ENCODE measurements at regions not wholly inside any gene's neighbourhood (a gene's known extent, or its start where the extent isn't known, plus 50 kb on each side); places are given as distances from the start of the nearest gene placed in this dataset.
A peak's percentile ranks its signal among the peaks of the same experiment; 100 is the strongest.

DNA sequence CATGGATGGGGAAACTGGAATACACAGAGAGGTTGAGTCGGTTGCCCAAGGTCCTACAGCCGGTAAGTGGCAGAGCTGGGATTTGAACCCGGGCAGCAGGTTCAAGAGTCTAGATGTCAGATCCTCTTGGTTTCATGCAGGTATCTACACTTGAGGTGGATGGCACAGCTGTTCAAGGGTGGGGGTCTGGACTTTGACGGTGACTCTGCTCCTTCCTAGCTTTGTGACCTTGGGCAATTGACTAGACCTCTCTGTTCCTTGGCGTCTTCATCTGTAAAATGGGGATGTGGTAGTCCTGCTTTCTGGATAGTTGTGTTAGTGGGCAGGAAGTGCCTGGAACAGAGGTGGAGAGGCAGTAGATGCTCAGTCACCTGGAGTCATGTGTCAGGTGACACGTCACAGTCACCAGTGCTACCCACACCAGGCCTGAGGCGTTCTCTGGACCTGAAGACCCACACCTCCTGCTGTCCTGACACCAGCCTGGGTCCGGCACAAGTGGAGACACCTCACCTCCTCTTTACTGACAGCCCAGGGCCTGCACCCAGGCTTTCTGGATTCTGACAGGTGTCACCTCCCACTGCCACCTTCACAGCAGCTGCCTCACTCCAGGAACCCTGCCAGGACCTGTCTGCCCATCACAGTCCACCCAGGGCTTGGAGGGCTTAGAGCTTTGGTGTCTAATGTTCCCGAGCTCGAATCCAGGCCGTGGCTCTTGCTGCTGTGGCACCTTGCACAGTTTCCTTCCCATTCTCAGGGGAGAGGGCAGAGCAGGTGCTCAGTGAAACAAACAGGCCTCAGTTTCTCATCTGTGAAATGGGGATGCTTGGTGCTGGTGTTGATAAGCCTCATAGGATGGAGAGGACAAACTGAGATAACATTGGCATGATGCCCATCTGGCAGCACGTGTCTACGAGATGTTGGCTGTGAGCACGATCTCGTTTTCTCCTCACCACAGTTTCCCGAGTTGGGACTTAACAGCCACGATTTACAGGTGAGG, 83.2 kb upstream of the RUNX3 start:
- no peak overlapping the region for H3K27ac ChIP-seq (ENCODE audit: extremely low read length, insufficient read depth, low read length)
- no peaks in the 10 kb centered on the region for H3K79me2 ChIP-seq (ENCODE audit: insufficient read depth, low read length)
- no peak overlapping the region for H3K9ac ChIP-seq (ENCODE audit: insufficient read depth, low read depth, low read length)
- no peak overlapping the region for H3K4me3 ChIP-seq (replicated peaks in 1 of 3; ENCODE audit: insufficient read depth in 1 of 3, low read depth in 2 of 3, low read length in 3 of 3)
- peaks cover 14% of the 10 kb centered on the region for H3K4me1 ChIP-seq (ENCODE audit: insufficient read depth, low read length)
- TF ChIP-seq KDM6A (CRISPR knock-in tag; IDR thresholded peaks at IDR 0.05; ENCODE audit: low read depth) (no peak), ZNF768 (CRISPR knock-in tag; IDR thresholded peaks at IDR 0.05) (peak; percentile 69; the same call in 1 of the 2 replicates), LCORL (IDR thresholded peaks at IDR 0.05) (no peak), LCORL (CRISPR knock-in tag; IDR thresholded peaks at IDR 0.05) (no peak), SP1 (IDR thresholded peaks at IDR 0.05) (no peak), SP1 (CRISPR knock-in tag; IDR thresholded peaks at IDR 0.05) (no peak), KDM1A (CRISPR knock-in tag; IDR thresholded peaks at IDR 0.05) (no peak), GTF2F1 (IDR thresholded peaks at IDR 0.05; ENCODE audit: low read length) (no peak), ZNF629 (CRISPR knock-in tag; conservative IDR thresholded peaks at IDR 0.05) (peak; percentile 71)
- H3K27me3 ChIP-seq (ENCODE audit: control insufficient read depth in 1 of 2, insufficient read depth in 2 of 2, low read length in 2 of 2): peaks cover 3 to 30% of the 10 kb centered on the region in 2 experiments; a peak in 3 of 5 replicates
- H3K9me3 ChIP-seq (ENCODE audit: low read length): no peaks in the 10 kb centered on the region
- DNase-seq (ENCODE audit: low spot score) (no peak), FAIRE-seq (no peak), ATAC-seq (no peak)
- POLR2A ChIA-PET: no interaction called here
- 46% methylated on average over 14 of the region's 17 CpGs for WGBS (ENCODE audit: low lambda C conversion rate)
- no peaks in the 10 kb centered on the region for H4K20me1 ChIP-seq (ENCODE audit: insufficient read depth, low read length)
- no peaks in the 10 kb centered on the region for H3K36me3 ChIP-seq (replicated peaks in 1 of 2; ENCODE audit: control insufficient read depth in 1 of 2, insufficient read depth in 2 of 2, low read length in 2 of 2)
- intact Hi-C loops (cut with micrococcal nuclease; ENCODE audit: unreplicated experiment): no loop called here
- BruUV-seq (replicated peaks): no TSS peak
- in situ Hi-C loops (cut with HindIII; ENCODE audit: extremely low pct_ligation_motif_present, low pct_unique_long_range_greater_than_20kb): no loop called here
- no peak overlapping the region for H2AFZ ChIP-seq (ENCODE audit: low read length)
- H3K4me2 ChIP-seq (ENCODE audit: low read depth, low read length): no peak overlapping the region
- CTCF ChIA-PET (ENCODE audit: low intra/inter-chr PET ratio, low total read pairs): no interaction called here

DNA sequence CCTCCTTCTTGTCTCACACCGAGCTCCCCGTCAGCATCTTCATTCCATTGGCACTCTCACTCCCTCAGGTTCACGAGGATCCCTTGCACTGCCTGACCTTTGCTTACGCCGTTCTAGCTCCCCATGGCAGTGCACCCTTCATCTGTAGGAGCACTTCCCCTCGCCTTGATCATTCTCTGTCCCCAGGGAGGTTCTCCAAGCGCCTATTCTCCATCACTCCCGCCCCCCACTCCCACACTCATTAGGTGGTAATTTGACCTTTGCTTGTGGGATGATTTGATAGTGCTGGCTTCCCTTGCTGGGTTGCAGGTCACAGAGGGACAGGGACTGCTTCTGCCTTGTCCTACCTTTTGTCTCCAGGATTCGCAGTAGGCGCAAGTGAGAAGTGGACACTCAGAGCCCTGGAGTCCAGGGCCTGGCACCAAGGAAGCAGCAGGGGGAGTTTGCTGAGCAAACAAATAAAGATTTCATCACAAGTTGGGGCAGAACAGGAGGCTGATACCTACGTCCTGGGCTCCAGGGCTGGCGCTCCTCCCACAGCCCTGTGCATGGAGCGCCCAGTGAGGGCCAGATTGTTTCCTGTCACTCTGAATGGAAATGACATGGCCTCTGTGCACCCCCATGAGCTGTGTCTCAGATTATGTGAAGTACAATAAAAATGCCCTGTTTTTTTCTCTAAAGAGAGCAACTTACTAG, 82.0 kb upstream of the RUNX3 start:
- no peak overlapping the region for H3K4me3 ChIP-seq (replicated peaks in 1 of 3; ENCODE audit: insufficient read depth in 1 of 3, low read depth in 2 of 3, low read length in 3 of 3)
- H2AFZ ChIP-seq (ENCODE audit: low read length): no peak overlapping the region
- ChIA-PET POLR2A (no interaction called here), CTCF (ENCODE audit: low intra/inter-chr PET ratio, low total read pairs) (no interaction called here)
- no peak overlapping the region for H3K27ac ChIP-seq (ENCODE audit: extremely low read length, insufficient read depth, low read length)
- peaks cover 26% of the 10 kb centered on the region for H3K4me1 ChIP-seq (ENCODE audit: insufficient read depth, low read length)
- H3K9me3 ChIP-seq (ENCODE audit: low read length): no peaks in the 10 kb centered on the region
- peaks cover 3 to 39% of the 10 kb centered on the region in 2 experiments; a peak in 3 of 5 replicates for H3K27me3 ChIP-seq (ENCODE audit: control insufficient read depth in 1 of 2, insufficient read depth in 2 of 2, low read length in 2 of 2)
- in situ Hi-C loops (cut with HindIII; ENCODE audit: extremely low pct_ligation_motif_present, low pct_unique_long_range_greater_than_20kb) (no loop called here), intact Hi-C loops (cut with micrococcal nuclease; ENCODE audit: unreplicated experiment) (no loop called here)
- peak; percentile 63 for DNase-seq (ENCODE audit: low spot score)
- ATAC-seq: peak; percentile 82
- no peaks in the 10 kb centered on the region for H4K20me1 ChIP-seq (ENCODE audit: insufficient read depth, low read length)
- no peak overlapping the region for H3K9ac ChIP-seq (ENCODE audit: insufficient read depth, low read depth, low read length)
- WGBS (ENCODE audit: low lambda C conversion rate): 29% methylated on average over 10 of the region's 13 CpGs
- no peak overlapping the region for H3K4me2 ChIP-seq (ENCODE audit: low read depth, low read length)
- no TSS peak for BruUV-seq (replicated peaks)
- no peaks in the 10 kb centered on the region for H3K36me3 ChIP-seq (replicated peaks in 1 of 2; ENCODE audit: control insufficient read depth in 1 of 2, insufficient read depth in 2 of 2, low read length in 2 of 2)
- H3K79me2 ChIP-seq (ENCODE audit: insufficient read depth, low read length): no peaks in the 10 kb centered on the region
- peak; percentile 62 for FAIRE-seq
- TF ChIP-seq HMG20B (CRISPR knock-in tag; conservative IDR thresholded peaks at IDR 0.05) (no peak), NFIC (IDR thresholded peaks at IDR 0.05; ENCODE audit: low read length) (no peak)
- TF ChIP-seq, protein P1, sequence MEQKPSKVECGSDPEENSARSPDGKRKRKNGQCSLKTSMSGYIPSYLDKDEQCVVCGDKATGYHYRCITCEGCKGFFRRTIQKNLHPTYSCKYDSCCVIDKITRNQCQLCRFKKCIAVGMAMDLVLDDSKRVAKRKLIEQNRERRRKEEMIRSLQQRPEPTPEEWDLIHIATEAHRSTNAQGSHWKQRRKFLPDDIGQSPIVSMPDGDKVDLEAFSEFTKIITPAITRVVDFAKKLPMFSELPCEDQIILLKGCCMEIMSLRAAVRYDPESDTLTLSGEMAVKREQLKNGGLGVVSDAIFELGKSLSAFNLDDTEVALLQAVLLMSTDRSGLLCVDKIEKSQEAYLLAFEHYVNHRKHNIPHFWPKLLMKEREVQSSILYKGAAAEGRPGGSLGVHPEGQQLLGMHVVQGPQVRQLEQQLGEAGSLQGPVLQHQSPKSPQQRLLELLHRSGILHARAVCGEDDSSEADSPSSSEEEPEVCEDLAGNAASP (CRISPR knock-in tag; IDR thresholded peaks at IDR 0.05; ENCODE audit: borderline replicate concordance): no peak
- TF ChIP-seq, protein P2, sequence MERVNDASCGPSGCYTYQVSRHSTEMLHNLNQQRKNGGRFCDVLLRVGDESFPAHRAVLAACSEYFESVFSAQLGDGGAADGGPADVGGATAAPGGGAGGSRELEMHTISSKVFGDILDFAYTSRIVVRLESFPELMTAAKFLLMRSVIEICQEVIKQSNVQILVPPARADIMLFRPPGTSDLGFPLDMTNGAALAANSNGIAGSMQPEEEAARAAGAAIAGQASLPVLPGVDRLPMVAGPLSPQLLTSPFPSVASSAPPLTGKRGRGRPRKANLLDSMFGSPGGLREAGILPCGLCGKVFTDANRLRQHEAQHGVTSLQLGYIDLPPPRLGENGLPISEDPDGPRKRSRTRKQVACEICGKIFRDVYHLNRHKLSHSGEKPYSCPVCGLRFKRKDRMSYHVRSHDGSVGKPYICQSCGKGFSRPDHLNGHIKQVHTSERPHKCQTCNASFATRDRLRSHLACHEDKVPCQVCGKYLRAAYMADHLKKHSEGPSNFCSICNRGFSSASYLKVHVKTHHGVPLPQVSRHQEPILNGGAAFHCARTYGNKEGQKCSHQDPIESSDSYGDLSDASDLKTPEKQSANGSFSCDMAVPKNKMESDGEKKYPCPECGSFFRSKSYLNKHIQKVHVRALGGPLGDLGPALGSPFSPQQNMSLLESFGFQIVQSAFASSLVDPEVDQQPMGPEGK (CRISPR knock-in tag; IDR thresholded peaks at IDR 0.05): peak; percentile 42; the same call in 1 of the 2 replicates
- TF ChIP-seq, protein P3, sequence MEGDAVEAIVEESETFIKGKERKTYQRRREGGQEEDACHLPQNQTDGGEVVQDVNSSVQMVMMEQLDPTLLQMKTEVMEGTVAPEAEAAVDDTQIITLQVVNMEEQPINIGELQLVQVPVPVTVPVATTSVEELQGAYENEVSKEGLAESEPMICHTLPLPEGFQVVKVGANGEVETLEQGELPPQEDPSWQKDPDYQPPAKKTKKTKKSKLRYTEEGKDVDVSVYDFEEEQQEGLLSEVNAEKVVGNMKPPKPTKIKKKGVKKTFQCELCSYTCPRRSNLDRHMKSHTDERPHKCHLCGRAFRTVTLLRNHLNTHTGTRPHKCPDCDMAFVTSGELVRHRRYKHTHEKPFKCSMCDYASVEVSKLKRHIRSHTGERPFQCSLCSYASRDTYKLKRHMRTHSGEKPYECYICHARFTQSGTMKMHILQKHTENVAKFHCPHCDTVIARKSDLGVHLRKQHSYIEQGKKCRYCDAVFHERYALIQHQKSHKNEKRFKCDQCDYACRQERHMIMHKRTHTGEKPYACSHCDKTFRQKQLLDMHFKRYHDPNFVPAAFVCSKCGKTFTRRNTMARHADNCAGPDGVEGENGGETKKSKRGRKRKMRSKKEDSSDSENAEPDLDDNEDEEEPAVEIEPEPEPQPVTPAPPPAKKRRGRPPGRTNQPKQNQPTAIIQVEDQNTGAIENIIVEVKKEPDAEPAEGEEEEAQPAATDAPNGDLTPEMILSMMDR (CRISPR knock-in tag; IDR thresholded peaks at IDR 0.05): peak; percentile 20

Data from HepG2 (cell line).